ENCODE measurements at regions not wholly inside any gene's neighbourhood (a gene's known extent, or its start where the extent isn't known, plus 50 kb on each side); places are given as distances from the start of the nearest gene placed in this dataset.

DNA sequence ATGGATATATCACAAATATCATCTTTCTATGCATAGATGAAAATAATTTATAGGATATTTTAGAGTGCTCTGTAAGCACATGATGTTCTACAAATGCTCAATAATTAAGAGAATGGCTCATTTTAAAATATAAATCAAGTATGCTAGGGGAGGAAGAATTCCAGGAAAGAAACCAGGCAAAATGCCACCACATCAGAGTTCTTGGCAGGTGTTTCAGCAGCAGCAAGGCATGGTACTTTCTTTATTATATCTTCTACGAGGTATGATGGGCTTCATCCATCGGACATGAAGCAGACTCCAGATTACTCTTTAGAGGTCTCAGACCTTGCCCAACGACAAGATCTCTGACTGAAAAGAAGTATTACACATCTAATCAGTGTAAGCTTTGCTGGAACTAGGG is 316.3 kb upstream of the ARRDC3 start:
- Histone ChIP-seq H2AFZ (ENCODE audit: low read depth, low read length) (no peak overlapping the region), H3K79me2 (ENCODE audit: control insufficient read depth, insufficient read depth, low read length) (no peaks in the 10 kb centered on the region), H3K9ac (replicated peaks; ENCODE audit: extremely low read depth, insufficient read depth, low read length) (no peak overlapping the region), H3K9me3 (replicated peaks; ENCODE audit: control insufficient read depth, insufficient read depth, low read length) (no peaks in the 10 kb centered on the region), H3K27ac (ENCODE audit: insufficient read depth, low read depth, low read length) (no peak overlapping the region), H3K27me3 (ENCODE audit: control insufficient read depth in 2 of 2, insufficient read depth in 2 of 2, low read length in 2 of 2) (no peaks in the 10 kb centered on the region), H3K9me1 (replicated peaks; ENCODE audit: control insufficient read depth, extremely low read depth, insufficient read depth, low read length) (no peaks in the 10 kb centered on the region), H3K36me3 (ENCODE audit: control insufficient read depth in 2 of 2, extremely low read depth in 1 of 2, insufficient read depth in 2 of 2, low read length in 2 of 2) (no peaks in the 10 kb centered on the region), H3K4me3 (replicated peaks in 1 of 3; ENCODE audit: insufficient read depth in 1 of 3, low read depth in 1 of 3, low read length in 3 of 3) (no peak overlapping the region), H3K4me2 (ENCODE audit: insufficient read depth, low read length) (no peak overlapping the region), H4K20me1 (replicated peaks; ENCODE audit: control insufficient read depth, extremely low read depth, insufficient read depth, low read length) (no peaks in the 10 kb centered on the region), H3K4me1 (ENCODE audit: control insufficient read depth, extremely low read depth, insufficient read depth, low read length) (no peaks in the 10 kb centered on the region)
- no TSS peak for BruUV-seq (replicated peaks)
- ChIA-PET POLR2A (no interaction called here), CTCF (no interaction called here)
- dilution Hi-C loops (cut with MboI; ENCODE audit: extremely low pct_ligation_motif_present, low sequenced_read_pairs) (no loop called here), intact Hi-C loops (cut with micrococcal nuclease) (no loop called here)
- DNase-seq (ENCODE audit: low read depth, low spot score): no peak
- no peak for FAIRE-seq
- TF ChIP-seq GATA2 (IDR thresholded peaks at IDR 0.05; ENCODE audit: insufficient read depth, insufficient read length, low read depth, low read length): no peak
- no peak for TF ChIP-seq MYC (IDR thresholded peaks at IDR 0.05; ENCODE audit: low read depth, low read length)
- TF ChIP-seq EZH2 (IDR thresholded peaks at IDR 0.05; ENCODE audit: borderline replicate concordance, low read depth, low read length, severe bottlenecking): no peak
- TF ChIP-seq POLR2AphosphoS5 (IDR thresholded peaks at IDR 0.05; ENCODE audit: insufficient read depth, low read depth, low read length): no peak
- TF ChIP-seq, protein P1, sequence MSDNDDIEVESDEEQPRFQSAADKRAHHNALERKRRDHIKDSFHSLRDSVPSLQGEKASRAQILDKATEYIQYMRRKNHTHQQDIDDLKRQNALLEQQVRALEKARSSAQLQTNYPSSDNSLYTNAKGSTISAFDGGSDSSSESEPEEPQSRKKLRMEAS (IDR thresholded peaks at IDR 0.05; ENCODE audit: insufficient read depth, insufficient read length): no peak
- no peak for TF ChIP-seq FOS (IDR thresholded peaks at IDR 0.05; ENCODE audit: borderline replicate concordance, insufficient read depth, low read length)
- TF ChIP-seq POLR2A (IDR thresholded peaks at IDR 0.05; ENCODE audit: low read depth, low read length): no peak

DNA sequence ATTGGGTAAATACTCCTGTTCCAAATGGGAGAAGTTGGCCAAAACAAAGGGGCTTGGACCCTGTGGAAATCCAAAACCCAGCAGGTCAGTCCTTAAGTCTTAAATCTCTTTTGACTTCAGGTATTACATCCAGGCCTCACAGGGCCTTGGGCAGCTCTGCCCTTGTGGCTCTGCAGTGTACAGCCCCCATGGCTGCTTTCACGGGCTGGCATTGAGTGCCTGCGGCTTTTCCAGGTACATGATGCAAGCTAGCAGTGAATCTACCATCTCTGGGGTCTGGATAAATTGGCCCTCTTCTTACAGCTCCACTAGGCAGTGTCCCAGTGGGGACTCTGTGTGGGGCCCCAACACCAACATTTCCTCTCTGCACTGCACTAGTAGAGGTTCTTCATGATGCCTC is 308.5 kb upstream of the ARRDC3 start:
- BruUV-seq (replicated peaks): no TSS peak
- no peak for FAIRE-seq
- Histone ChIP-seq H3K4me2 (ENCODE audit: insufficient read depth, low read length) (no peak overlapping the region), H3K4me1 (ENCODE audit: control insufficient read depth, extremely low read depth, insufficient read depth, low read length) (no peaks in the 10 kb centered on the region), H3K9me3 (replicated peaks; ENCODE audit: control insufficient read depth, insufficient read depth, low read length) (no peaks in the 10 kb centered on the region), H3K79me2 (ENCODE audit: control insufficient read depth, insufficient read depth, low read length) (no peaks in the 10 kb centered on the region), H3K9me1 (replicated peaks; ENCODE audit: control insufficient read depth, extremely low read depth, insufficient read depth, low read length) (no peaks in the 10 kb centered on the region), H3K27ac (ENCODE audit: insufficient read depth, low read depth, low read length) (no peak overlapping the region), H3K9ac (replicated peaks; ENCODE audit: extremely low read depth, insufficient read depth, low read length) (no peak overlapping the region), H2AFZ (ENCODE audit: low read depth, low read length) (no peak overlapping the region), H3K36me3 (ENCODE audit: control insufficient read depth in 2 of 2, extremely low read depth in 1 of 2, insufficient read depth in 2 of 2, low read length in 2 of 2) (no peaks in the 10 kb centered on the region), H3K27me3 (ENCODE audit: control insufficient read depth in 2 of 2, insufficient read depth in 2 of 2, low read length in 2 of 2) (no peaks in the 10 kb centered on the region), H4K20me1 (replicated peaks; ENCODE audit: control insufficient read depth, extremely low read depth, insufficient read depth, low read length) (no peaks in the 10 kb centered on the region), H3K4me3 (replicated peaks in 1 of 3; ENCODE audit: insufficient read depth in 1 of 3, low read depth in 1 of 3, low read length in 3 of 3) (no peak overlapping the region)
- no peak for TF ChIP-seq POLR2A (IDR thresholded peaks at IDR 0.05; ENCODE audit: low read depth, low read length)
- no peak for TF ChIP-seq POLR2AphosphoS5 (IDR thresholded peaks at IDR 0.05; ENCODE audit: insufficient read depth, low read depth, low read length)
- TF ChIP-seq FOS (IDR thresholded peaks at IDR 0.05; ENCODE audit: borderline replicate concordance, insufficient read depth, low read length): no peak
- no peak for TF ChIP-seq MYC (IDR thresholded peaks at IDR 0.05; ENCODE audit: low read depth, low read length)
- TF ChIP-seq, protein P1 (IDR thresholded peaks at IDR 0.05; ENCODE audit: insufficient read depth, insufficient read length): no peak
- TF ChIP-seq, protein P2, sequence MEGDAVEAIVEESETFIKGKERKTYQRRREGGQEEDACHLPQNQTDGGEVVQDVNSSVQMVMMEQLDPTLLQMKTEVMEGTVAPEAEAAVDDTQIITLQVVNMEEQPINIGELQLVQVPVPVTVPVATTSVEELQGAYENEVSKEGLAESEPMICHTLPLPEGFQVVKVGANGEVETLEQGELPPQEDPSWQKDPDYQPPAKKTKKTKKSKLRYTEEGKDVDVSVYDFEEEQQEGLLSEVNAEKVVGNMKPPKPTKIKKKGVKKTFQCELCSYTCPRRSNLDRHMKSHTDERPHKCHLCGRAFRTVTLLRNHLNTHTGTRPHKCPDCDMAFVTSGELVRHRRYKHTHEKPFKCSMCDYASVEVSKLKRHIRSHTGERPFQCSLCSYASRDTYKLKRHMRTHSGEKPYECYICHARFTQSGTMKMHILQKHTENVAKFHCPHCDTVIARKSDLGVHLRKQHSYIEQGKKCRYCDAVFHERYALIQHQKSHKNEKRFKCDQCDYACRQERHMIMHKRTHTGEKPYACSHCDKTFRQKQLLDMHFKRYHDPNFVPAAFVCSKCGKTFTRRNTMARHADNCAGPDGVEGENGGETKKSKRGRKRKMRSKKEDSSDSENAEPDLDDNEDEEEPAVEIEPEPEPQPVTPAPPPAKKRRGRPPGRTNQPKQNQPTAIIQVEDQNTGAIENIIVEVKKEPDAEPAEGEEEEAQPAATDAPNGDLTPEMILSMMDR (IDR thresholded peaks at IDR 0.05; ENCODE audit: extremely low read depth in 1 of 2, insufficient read depth in 1 of 2, low read depth in 1 of 2, low read length in 2 of 2): no peak
- no peak for TF ChIP-seq EZH2 (IDR thresholded peaks at IDR 0.05; ENCODE audit: borderline replicate concordance, low read depth, low read length, severe bottlenecking)
- TF ChIP-seq JUN (IDR thresholded peaks at IDR 0.05; ENCODE audit: borderline replicate concordance, insufficient read depth, insufficient read length, low read depth): no peak
- TF ChIP-seq GATA2 (IDR thresholded peaks at IDR 0.05; ENCODE audit: insufficient read depth, insufficient read length, low read depth, low read length): no peak
- POLR2A ChIA-PET: no interaction called here
- dilution Hi-C loops (cut with MboI; ENCODE audit: extremely low pct_ligation_motif_present, low sequenced_read_pairs): no loop called here
- no peak for DNase-seq (ENCODE audit: low read depth, low spot score)
- CTCF ChIA-PET: no interaction called here
- intact Hi-C loops (cut with micrococcal nuclease): no loop called here

Measured in endothelial cell of umbilical vein (primary cell).